ENCODE measurements at regions not wholly inside any gene's neighbourhood (a gene's known extent, or its start where the extent isn't known, plus 50 kb on each side); places are given as distances from the start of the nearest gene placed in this dataset.

GRCh38 chr3:86182606-86183005 is 808.3 kb downstream of the VGLL3 start:
- no CpG with 5 or more reads among the region's 2 CpGs for WGBS, 2 experiments (ENCODE audit: extremely low coverage in 2 of 2, insufficient read length in 1 of 2)
- no peak overlapping the region for H3K9ac ChIP-seq (ENCODE audit: low read depth, low read length)
- no TSS peak for BruUV-seq (replicated peaks)
- H3K27me3 ChIP-seq (ENCODE audit: control insufficient read depth, insufficient read depth, low read length) = no peaks in the 10 kb centered on the region
- no peaks in the 10 kb centered on the region for H3K9me1 ChIP-seq (ENCODE audit: insufficient read depth, low read length)
- no peak overlapping the region for H3K4ac ChIP-seq (ENCODE audit: low read depth, low read length)
- H4K91ac ChIP-seq (ENCODE audit: insufficient read depth, low read depth, low read length) = no peak overlapping the region
- no peak overlapping the region for H3K18ac ChIP-seq (ENCODE audit: low read depth, low read length)
- no peak overlapping the region for H2BK20ac ChIP-seq (ENCODE audit: low read depth, low read length)
- no peak overlapping the region for H2BK120ac ChIP-seq (ENCODE audit: low read depth, low read length)
- H3K4me1 ChIP-seq (ENCODE audit: control insufficient read depth, insufficient read depth, low read length) = no peaks in the 10 kb centered on the region
- no peak for DNase-seq
- H2AK9ac ChIP-seq (replicated peaks; ENCODE audit: low read depth, low read length, poor library complexity) = no peak overlapping the region
- intact Hi-C loops (cut with micrococcal nuclease) = no loop called here
- no peak for ATAC-seq (ENCODE audit: low read depth)
- H3K56ac ChIP-seq (ENCODE audit: extremely low read depth, insufficient read depth, low read length) = no peak overlapping the region
- no peaks in the 10 kb centered on the region for H3K36me3 ChIP-seq (ENCODE audit: control insufficient read depth, insufficient read depth, low read length)
- H3K79me1 ChIP-seq (ENCODE audit: low read depth in 1 of 2, low read length in 2 of 2) = no peaks in the 10 kb centered on the region
- H2BK15ac ChIP-seq (ENCODE audit: low read depth, low read length) = no peak overlapping the region
- ChIA-PET POLR2A (ENCODE audit: unreplicated experiment) (no interaction called here), CTCF (no interaction called here)
- no peak overlapping the region for H4K5ac ChIP-seq (ENCODE audit: low read depth, low read length)
- H3K9me3 ChIP-seq (ENCODE audit: control insufficient read depth, insufficient read depth, low read length) = peaks cover 10% of the 10 kb centered on the region
- H3K14ac ChIP-seq (replicated peaks; ENCODE audit: low read depth, low read length) = no peak overlapping the region
- H3K4me3 ChIP-seq (ENCODE audit: insufficient read depth, low read depth, low read length) = no peak overlapping the region
- H2AK5ac ChIP-seq (ENCODE audit: low read depth, low read length) = no peak overlapping the region
- no peak overlapping the region for H2AFZ ChIP-seq (replicated peaks; ENCODE audit: low read length, poor library complexity)
- H3K4me2 ChIP-seq (ENCODE audit: low read depth, low read length) = no peak overlapping the region
- H4K8ac ChIP-seq (ENCODE audit: low read depth in 2 of 2, low read length in 2 of 2) = no peak overlapping the region
- no peak for TF ChIP-seq BHLHE40 (IDR thresholded peaks at IDR 0.05; ENCODE audit: low read depth, low read length)
- TF ChIP-seq NFE2L2 (IDR thresholded peaks at IDR 0.05; ENCODE audit: low read depth, low read length) = no peak
- no peak for TF ChIP-seq CTCF (conservative IDR thresholded peaks at IDR 0.05; ENCODE audit: low read depth, low read length)
- no peak for TF ChIP-seq POLR2A (IDR thresholded peaks at IDR 0.05; ENCODE audit: low read depth, low read length)
- TF ChIP-seq CEBPB (IDR thresholded peaks at IDR 0.05; ENCODE audit: low read depth, low read length) = no peak
- no peak for TF ChIP-seq SMC3 (IDR thresholded peaks at IDR 0.05; ENCODE audit: low read depth, low read length)
- no peak for TF ChIP-seq MAFK (IDR thresholded peaks at IDR 0.05; ENCODE audit: low read depth, low read length)
- TF ChIP-seq MXI1 (IDR thresholded peaks at IDR 0.05; ENCODE audit: borderline replicate concordance, low read depth, low read length) = no peak
- no peak for TF ChIP-seq USF2 (IDR thresholded peaks at IDR 0.05; ENCODE audit: low read depth, low read length)
- no peak overlapping the region for H3K23ac ChIP-seq (ENCODE audit: low read depth, low read length)
- in situ Hi-C loops (cut with MboI; ENCODE audit: low sequenced_read_pairs) = no loop called here
- dilution Hi-C loops (cut with HindIII; ENCODE audit: low sequenced_read_pairs, unreplicated experiment) = no loop called here
- no peak overlapping the region for H3K27ac ChIP-seq (ENCODE audit: insufficient read depth, low read length)
- no peak overlapping the region for H2BK5ac ChIP-seq (ENCODE audit: low read depth, low read length, poor library complexity, severe bottlenecking)
- H4K20me1 ChIP-seq (ENCODE audit: insufficient read depth, low read length) = no peaks in the 10 kb centered on the region
